OCI-LY3 (cell line): ENCODE measurements at regions not wholly inside any gene's neighbourhood (a gene's known extent, or its start where the extent isn't known, plus 50 kb on each side); places are given as distances from the start of the nearest gene placed in this dataset.

Experiments
- H2AFZ ChIP-seq: fragments of 200-600, 300-600 bp; shearing (Covaris generic); 2 replicates; pipeline ENCODE4 v1.6.0; 2014; ENCODE audit warnings: antibody characterized with exemption, low read depth, low read length
- H3K27ac ChIP-seq: fragments of 200-600, 300-600 bp; sonication (generic); 2 replicates; pipeline ENCODE4 v1.5.1; 2014; ENCODE audit warnings: mild to moderate bottlenecking, low read length, moderate library complexity, mixed read lengths
- H3K27me3 ChIP-seq: fragments of 200-600, 300-600 bp; sonication (generic); 2 replicates; pipeline ENCODE4 v1.6.1; 2014; ENCODE audit warnings: low read depth, low read length, mixed read lengths
- H3K36me3 ChIP-seq: fragments of 200-600, 300-600 bp; sonication (generic); replicated peaks from 2 replicates; pipeline ENCODE3; 2014; ENCODE audit warnings: low read depth, low read length, mixed read lengths
- H3K4me1 ChIP-seq: fragments of 300-600, 200-600 bp; sonication (generic); 2 replicates; pipeline ENCODE4 v1.6.1; 2014; ENCODE audit warnings: low read length, mixed read lengths
- H3K4me2 ChIP-seq: fragments of 200-600, 300-600 bp; sonication (generic); 2 replicates; pipeline ENCODE4 v1.6.1; 2014; ENCODE audit warnings: low read length, mixed read lengths
- H3K4me3 ChIP-seq: fragments of 300-600, 200-600 bp; sonication (generic); 2 replicates; pipeline ENCODE4 v1.5.1; 2014; ENCODE audit warnings: antibody characterized with exemption, mild to moderate bottlenecking, low read length, moderate library complexity
- H3K79me2 ChIP-seq: fragments of 300-600, 200-600 bp; shearing (Covaris generic); 2 replicates; pipeline ENCODE4 v1.6.1; 2014; ENCODE audit warnings: mild to moderate bottlenecking, low read length, mixed read lengths
- H3K9ac ChIP-seq: fragments of 300-600, 200-600 bp; shearing (Covaris generic); 2 replicates; pipeline ENCODE4 v1.6.0; 2014; ENCODE audit warnings: mild to moderate bottlenecking, low read length, moderate library complexity
- H3K9me3 ChIP-seq: fragments of 200-600, 300-600 bp; shearing (Covaris generic); 2 replicates; pipeline ENCODE4 v1.6.1; 2014; ENCODE audit warnings: low read length, mixed read lengths; ENCODE audit not compliant: insufficient read depth
- H4K20me1 ChIP-seq: fragments of 200-600, 300-600 bp; sonication (generic); 2 replicates; pipeline ENCODE4 v1.6.1; 2016; ENCODE audit warnings: low read length, mixed read lengths; ENCODE audit not compliant: insufficient read depth
- CTCF ChIP-seq: fragments of 200-600, 300-600 bp; sonication (generic); IDR thresholded peaks from 2 replicates; pipeline ENCODE4 v1.5.1; 2014; ENCODE audit warnings: antibody characterized with exemption, low read length, low read depth
- EZH2phosphoT487 ChIP-seq: fragments of 200-600 bp; shearing (Covaris generic); IDR thresholded peaks from 2 replicates; pipeline ENCODE4 v1.6.1; 2018; ENCODE audit warnings: antibody characterized with exemption, mixed run types, low read depth

DNA sequence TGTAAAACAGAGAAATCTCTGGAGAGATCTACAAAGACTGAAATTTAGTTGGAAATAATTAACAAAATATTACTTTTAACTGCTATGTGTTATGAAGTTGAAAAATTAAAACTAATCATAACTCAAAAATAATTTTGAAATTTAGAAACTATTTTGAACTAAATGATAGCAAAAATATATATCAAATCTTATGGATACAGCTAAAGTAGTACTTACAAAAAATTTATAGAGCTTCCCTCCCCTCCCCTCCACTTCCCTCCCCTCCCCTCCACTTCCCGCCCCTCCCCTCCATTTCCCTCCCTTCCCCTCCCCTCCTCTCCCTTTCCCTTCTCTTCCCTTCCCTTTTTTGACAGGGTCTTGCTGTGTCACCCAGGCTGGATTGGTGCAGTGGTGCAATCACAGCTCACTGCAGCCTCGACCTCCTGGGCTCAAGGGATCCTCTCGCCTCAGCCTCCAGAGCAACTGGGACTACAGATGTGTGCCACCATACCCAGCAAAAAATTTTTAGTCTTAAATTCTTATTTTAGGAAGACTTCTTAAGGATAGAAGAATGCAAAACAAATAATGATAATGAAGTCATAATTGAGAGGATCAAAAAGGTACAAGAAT is 87.2 kb upstream of the RGS17 start:
- Histone ChIP-seq H3K4me2 (no peak overlapping the region), H3K27ac (no peak overlapping the region)

GRCh38 chr6:153216789-153217188 is 85.7 kb upstream of the RGS17 start:
- no peak overlapping the region for H2AFZ ChIP-seq

More for the DNA sequence above, 87.2 kb upstream of the RGS17 start:
- Histone ChIP-seq H4K20me1 (no peaks in the 10 kb centered on the region), H3K27me3 (no peaks in the 10 kb centered on the region), H3K36me3 (no peaks in the 10 kb centered on the region), H3K4me1 (no peaks in the 10 kb centered on the region), H3K4me3 (no peak overlapping the region), H3K9ac (no peak overlapping the region), H3K79me2 (no peaks in the 10 kb centered on the region), H2AFZ (no peak overlapping the region), H3K9me3 (no peaks in the 10 kb centered on the region)
- TF ChIP-seq EZH2phosphoT487 (no peak), CTCF (no peak)

GRCh38 chr6:153215242-153215641 is 84.2 kb upstream of the RGS17 start:
- no peak overlapping the region for H3K4me2 ChIP-seq
- no peaks in the 10 kb centered on the region for H4K20me1 ChIP-seq
- H3K36me3 ChIP-seq, result no peaks in the 10 kb centered on the region
- TF ChIP-seq EZH2phosphoT487, result no peak
- TF ChIP-seq CTCF, result no peak
- no peaks in the 10 kb centered on the region for H3K9me3 ChIP-seq
- H2AFZ ChIP-seq, result no peak overlapping the region
- H3K4me1 ChIP-seq, result no peaks in the 10 kb centered on the region
- no peak overlapping the region for H3K9ac ChIP-seq
- H3K79me2 ChIP-seq, result no peaks in the 10 kb centered on the region
- H3K27me3 ChIP-seq, result no peaks in the 10 kb centered on the region
- no peak overlapping the region for H3K27ac ChIP-seq
- no peak overlapping the region for H3K4me3 ChIP-seq

More at GRCh38 chr6:153216789-153217188, 85.7 kb upstream of the RGS17 start:
- Histone ChIP-seq H3K79me2 (no peaks in the 10 kb centered on the region), H3K4me1 (no peaks in the 10 kb centered on the region), H3K4me2 (no peak overlapping the region), H3K36me3 (no peaks in the 10 kb centered on the region), H3K27ac (no peak overlapping the region), H3K27me3 (no peaks in the 10 kb centered on the region), H3K9me3 (no peaks in the 10 kb centered on the region), H3K4me3 (no peak overlapping the region), H3K9ac (no peak overlapping the region), H4K20me1 (no peaks in the 10 kb centered on the region)
- TF ChIP-seq EZH2phosphoT487 (no peak), CTCF (no peak)

GRCh38 chr6:153214436-153214835 is 83.4 kb upstream of the RGS17 start:
- H3K79me2 ChIP-seq, result no peaks in the 10 kb centered on the region

More at GRCh38 chr6:153214436-153214835, 83.4 kb upstream of the RGS17 start:
- H3K27ac ChIP-seq, result no peak overlapping the region
- H3K36me3 ChIP-seq, result no peaks in the 10 kb centered on the region
- no peak overlapping the region for H3K9ac ChIP-seq
- no peaks in the 10 kb centered on the region for H3K9me3 ChIP-seq
- H2AFZ ChIP-seq, result no peak overlapping the region
- H3K4me2 ChIP-seq, result no peak overlapping the region
- no peaks in the 10 kb centered on the region for H3K27me3 ChIP-seq
- H3K4me1 ChIP-seq, result no peaks in the 10 kb centered on the region
- no peak overlapping the region for H3K4me3 ChIP-seq
- no peaks in the 10 kb centered on the region for H4K20me1 ChIP-seq
- TF ChIP-seq CTCF (no peak), EZH2phosphoT487 (no peak)
